SK-N-SH (cell line): ENCODE measurements at regions not wholly inside any gene's neighbourhood (a gene's known extent, or its start where the extent isn't known, plus 50 kb on each side); places are given as distances from the start of the nearest gene placed in this dataset.

Experiments
- CTCF ChIA-PET: fragments of 300-600, 350-600 bp; formaldehyde crosslinking; extraction: SDS; loops from one replicate; lab custom pipeline; 2021; lab: Yijun Ruan, JAX
- POLR2A ChIA-PET: fragments of 350-600 bp; sonication (Branson Sonifier 250); formaldehyde crosslinking; extraction: SDS; loops from one replicate; lab custom pipeline; 2020; ENCODE audit warnings: antibody characterized with exemption, inconsistent platforms; lab: Yijun Ruan, JAX
- DNase-seq: peaks from one replicate; pipeline ENCODE4 v3.0.0; 2012
- H2AFZ ChIP-seq: fragments of 200-600 bp; sonication (generic); 2 replicates; pipeline ENCODE4 v1.8.1; 2016; ENCODE audit warnings: antibody characterized with exemption, mild to moderate bottlenecking, low read depth
- H3F3A ChIP-seq: fragments of 200-600 bp; sonication (generic); replicated peaks from 2 replicates; pipeline ENCODE3; 2016; ENCODE audit warnings: antibody characterized with exemption, mild to moderate bottlenecking; ENCODE audit not compliant: insufficient read depth
- H3K27ac ChIP-seq, 2 experiments: fragments of 200-500 bp in 1 of 2; fragments of 200-600 bp in 1 of 2; sonication (Bioruptor generic) in 1 of 2; sonication (generic), shearing (Covaris generic) in 1 of 2; 2 replicates each; pipeline versions ENCODE4 v1.5.1 to v1.6.1; 2014 to 2016; ENCODE audit warnings: low read depth in 2 of 2, inconsistent platforms in 1 of 2, low read length in 1 of 2, mild to moderate bottlenecking in 1 of 2, mixed read lengths in 1 of 2
- H3K27me3 ChIP-seq: fragments of 200-600 bp; sonication (generic), shearing (Covaris generic); 2 replicates; pipeline ENCODE4 v1.6.1; 2016; ENCODE audit warnings: mixed run types; ENCODE audit not compliant: insufficient read depth
- H3K36me3 ChIP-seq, 2 experiments: fragments of 200-500 bp in 1 of 2; fragments of 200-600 bp in 1 of 2; sonication (Bioruptor generic) in 1 of 2; sonication (generic) in 1 of 2; replicated peaks in 1 of 2; 2 replicates each; pipeline versions ENCODE3 to v1.5.1; 2014 to 2016; ENCODE audit warnings: low read length in 1 of 2, mild to moderate bottlenecking in 1 of 2; ENCODE audit not compliant: insufficient read depth in 2 of 2, control insufficient read depth in 1 of 2
- H3K4me1 ChIP-seq, 2 experiments: fragments of 200-500 bp in 1 of 2; fragments of 200-600 bp in 1 of 2; sonication (Bioruptor generic) in 1 of 2; sonication (generic), shearing (Covaris generic) in 1 of 2; 2 replicates each; pipeline versions ENCODE4 v1.5.1 to v1.6.1; 2014 to 2016; ENCODE audit warnings: low read depth in 1 of 2, low read length in 1 of 2, mixed run types in 1 of 2; ENCODE audit not compliant: insufficient read depth in 2 of 2, control insufficient read depth in 1 of 2
- H3K4me2 ChIP-seq: fragments of 200-600 bp; sonication (generic), shearing (Covaris generic); 2 replicates; pipeline ENCODE4 v1.6.1; 2017; ENCODE audit warnings: mixed run types
- H3K4me3 ChIP-seq, 2 experiments: fragments of 200-500 bp in 1 of 2; fragments of 200-600 bp in 1 of 2; sonication (Bioruptor generic) in 1 of 2; sonication (generic), shearing (Covaris generic) in 1 of 2; 2 replicates each; pipeline versions ENCODE4 v1.5.1 to v1.8.1; 2014 to 2016; ENCODE audit warnings: low read depth in 2 of 2, inconsistent platforms in 1 of 2, low read length in 1 of 2, mild to moderate bottlenecking in 1 of 2, mixed read lengths in 1 of 2, moderate library complexity in 1 of 2
- H3K79me2 ChIP-seq: fragments of 200-600 bp; sonication (generic); 2 replicates; pipeline ENCODE4 v1.8.1; 2017; ENCODE audit warnings: mild to moderate bottlenecking; ENCODE audit not compliant: insufficient read depth
- H3K9ac ChIP-seq: fragments of 200-600 bp; sonication (generic); 2 replicates; pipeline ENCODE4 v1.6.1; 2017; ENCODE audit warnings: mixed run types
- H3K9me2 ChIP-seq: fragments of 200-600 bp; sonication (generic); 2 replicates; pipeline ENCODE4 v1.6.1; 2017; ENCODE audit warnings: mixed run types
- H3K9me3 ChIP-seq: fragments of 200-600 bp; sonication (generic); 2 replicates; pipeline ENCODE4 v1.6.1; 2017; ENCODE audit warnings: mixed run types, mild to moderate bottlenecking, moderate library complexity
- H4K20me1 ChIP-seq: fragments of 200-600 bp; sonication (generic); 2 replicates; pipeline ENCODE4 v1.6.1; 2017; ENCODE audit warnings: mild to moderate bottlenecking, mixed run types; ENCODE audit not compliant: insufficient read depth
- ELF1 ChIP-seq: IDR thresholded peaks from 2 replicates; pipeline ENCODE4 v1.4.0; 2012
- EP300 ChIP-seq, 2 experiments: IDR thresholded peaks; 2 replicates each; pipeline versions ENCODE4 v1.4.0 to v1.6.1; 2012; ENCODE audit warnings: borderline replicate concordance in 1 of 2, low read depth in 1 of 2, low read length in 1 of 2
- FOSL2 ChIP-seq: IDR thresholded peaks from 2 replicates; pipeline ENCODE4 v1.4.0; 2012; ENCODE audit warnings: low read depth, mild to moderate bottlenecking, moderate library complexity, borderline replicate concordance
- FOXJ3 ChIP-seq: sonication (generic); formaldehyde crosslinking; IDR thresholded peaks from 2 replicates; pipeline ENCODE4 v1.5.1; 2020; ENCODE audit warnings: mild to moderate bottlenecking, missing genetic modification reagents
- GABPA ChIP-seq: IDR thresholded peaks from 2 replicates; pipeline ENCODE4 v1.4.0; 2012; ENCODE audit warnings: low read depth, mild to moderate bottlenecking
- JUND ChIP-seq: IDR thresholded peaks from 2 replicates; pipeline ENCODE4 v1.4.0; 2012
- MAX ChIP-seq: IDR thresholded peaks from 2 replicates; pipeline ENCODE4 v1.4.0; 2012; ENCODE audit warnings: low read depth
- MEF2A ChIP-seq: IDR thresholded peaks from 2 replicates; pipeline ENCODE4 v1.4.0; 2012; ENCODE audit warnings: low read depth, borderline replicate concordance
- NRF1 ChIP-seq: IDR thresholded peaks from 2 replicates; pipeline ENCODE4 v1.6.1; 2012; ENCODE audit warnings: low read depth, mild to moderate bottlenecking, low read length
- RCOR1 ChIP-seq: fragments of 150-350 bp; IDR thresholded peaks from 2 replicates; pipeline ENCODE4 v1.6.1; 2017; ENCODE audit warnings: antibody characterized with exemption, low read length
- SMC3 ChIP-seq: IDR thresholded peaks from 2 replicates; pipeline ENCODE4 v1.6.1; 2012; ENCODE audit warnings: low read depth, low read length, improper control_type of control experiment
- TAF1 ChIP-seq: IDR thresholded peaks from 2 replicates; pipeline ENCODE4 v1.6.1; 2012; ENCODE audit warnings: low read depth, mild to moderate bottlenecking, low read length, moderate library complexity, borderline replicate concordance
- TCF12 ChIP-seq: IDR thresholded peaks from 2 replicates; pipeline ENCODE4 v1.4.0; 2012
- TEAD4 ChIP-seq: IDR thresholded peaks from 2 replicates; pipeline ENCODE4 v1.4.0; 2012; ENCODE audit warnings: mild to moderate bottlenecking, borderline replicate concordance; ENCODE audit not compliant: insufficient read depth
- USF2 ChIP-seq: fragments of 150-350 bp; IDR thresholded peaks from 2 replicates; pipeline ENCODE4 v1.6.1; 2017; ENCODE audit warnings: antibody characterized with exemption, low read length, low read depth, borderline replicate concordance
- ZBTB33 ChIP-seq: IDR thresholded peaks from 2 replicates; pipeline ENCODE4 v1.4.0; 2012; ENCODE audit warnings: low read depth, borderline replicate concordance
- WGBS: methylation state at CpG from one replicate; pipeline ENCODE4 v1.1.6; 2017; ENCODE audit warnings: low lambda C conversion rate; 5-methylcytosine and 5-hydroxymethylcytosine counted together
- TF ChIP-seq, protein P1 (sequence below): fragments of 150-350 bp; IDR thresholded peaks from 2 replicates; pipeline ENCODE4 v1.6.1; 2016; ENCODE audit warnings: mild to moderate bottlenecking, low read depth, low read length
- TF ChIP-seq, protein P2 (sequence below): IDR thresholded peaks from 2 replicates; pipeline ENCODE4 v1.4.0; 2012; ENCODE audit warnings: low read depth, borderline replicate concordance
- TF ChIP-seq, protein P3 (sequence below): IDR thresholded peaks from 2 replicates; pipeline ENCODE4; 2012

GRCh38 chr15:98433346-98433745 lies 215.0 kb upstream of the IGF1R start:
- Histone ChIP-seq H3F3A (no peaks in the 10 kb centered on the region), H3K4me3 (no peak overlapping the region), H3K27ac (no peak overlapping the region), H2AFZ (no peak overlapping the region), H3K9me3 (no peaks in the 10 kb centered on the region), H4K20me1 (no peaks in the 10 kb centered on the region), H3K27me3 (peaks cover 28% of the 10 kb centered on the region), H3K36me3 (no peaks in the 10 kb centered on the region), H3K9ac (no peak overlapping the region), H3K79me2 (no peaks in the 10 kb centered on the region), H3K4me1 (peaks cover 0 to 2% of the 10 kb centered on the region in 2 experiments; a peak in 1 of 4 replicates), H3K4me2 (0 out of 2 replicates have a peak overlapping the region, but pooled peaks have one; percentile 41), H3K9me2 (no peaks in the 10 kb centered on the region)
- 5% methylated on average over 6 of the region's 6 CpGs for WGBS
- no peak for DNase-seq
- ChIA-PET CTCF (interaction anchor here (1.0 to 2.6 kb wide), 4 partner anchors 10 to 643 kb away, joined by 3 to 10 read pairs (median 6); no protein-coding TSS in a partner anchor), POLR2A (no interaction called here)
- TF ChIP-seq, protein P1, sequence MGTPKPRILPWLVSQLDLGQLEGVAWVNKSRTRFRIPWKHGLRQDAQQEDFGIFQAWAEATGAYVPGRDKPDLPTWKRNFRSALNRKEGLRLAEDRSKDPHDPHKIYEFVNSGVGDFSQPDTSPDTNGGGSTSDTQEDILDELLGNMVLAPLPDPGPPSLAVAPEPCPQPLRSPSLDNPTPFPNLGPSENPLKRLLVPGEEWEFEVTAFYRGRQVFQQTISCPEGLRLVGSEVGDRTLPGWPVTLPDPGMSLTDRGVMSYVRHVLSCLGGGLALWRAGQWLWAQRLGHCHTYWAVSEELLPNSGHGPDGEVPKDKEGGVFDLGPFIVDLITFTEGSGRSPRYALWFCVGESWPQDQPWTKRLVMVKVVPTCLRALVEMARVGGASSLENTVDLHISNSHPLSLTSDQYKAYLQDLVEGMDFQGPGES: no peak
- TF ChIP-seq, protein P2, sequence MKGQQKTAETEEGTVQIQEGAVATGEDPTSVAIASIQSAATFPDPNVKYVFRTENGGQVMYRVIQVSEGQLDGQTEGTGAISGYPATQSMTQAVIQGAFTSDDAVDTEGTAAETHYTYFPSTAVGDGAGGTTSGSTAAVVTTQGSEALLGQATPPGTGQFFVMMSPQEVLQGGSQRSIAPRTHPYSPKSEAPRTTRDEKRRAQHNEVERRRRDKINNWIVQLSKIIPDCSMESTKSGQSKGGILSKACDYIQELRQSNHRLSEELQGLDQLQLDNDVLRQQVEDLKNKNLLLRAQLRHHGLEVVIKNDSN: no peak
- TF ChIP-seq, protein P3, sequence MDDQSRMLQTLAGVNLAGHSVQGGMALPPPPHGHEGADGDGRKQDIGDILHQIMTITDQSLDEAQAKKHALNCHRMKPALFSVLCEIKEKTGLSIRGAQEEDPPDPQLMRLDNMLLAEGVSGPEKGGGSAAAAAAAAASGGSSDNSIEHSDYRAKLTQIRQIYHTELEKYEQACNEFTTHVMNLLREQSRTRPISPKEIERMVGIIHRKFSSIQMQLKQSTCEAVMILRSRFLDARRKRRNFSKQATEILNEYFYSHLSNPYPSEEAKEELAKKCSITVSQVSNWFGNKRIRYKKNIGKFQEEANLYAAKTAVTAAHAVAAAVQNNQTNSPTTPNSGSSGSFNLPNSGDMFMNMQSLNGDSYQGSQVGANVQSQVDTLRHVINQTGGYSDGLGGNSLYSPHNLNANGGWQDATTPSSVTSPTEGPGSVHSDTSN: no peak
- TF ChIP-seq MEF2A (no peak), JUND (no peak), TEAD4 (no peak), USF2 (no peak), EP300 (IDR thresholded peaks at IDR 0.05; ENCODE audit: borderline replicate concordance in 1 of 2, low read depth in 1 of 2, low read length in 1 of 2) (no peak), TAF1 (no peak), TCF12 (no peak)

- DNase-seq: no peak
- no peaks in the 10 kb centered on the region for H3F3A ChIP-seq
- no peaks in the 10 kb centered on the region for H3K9me2 ChIP-seq
- H3K27ac ChIP-seq: no peak overlapping the region
- no peak overlapping the region for H2AFZ ChIP-seq
- H3K4me2 ChIP-seq: 0 out of 2 replicates have a peak overlapping the region, but pooled peaks have one; percentile 41
- ChIA-PET CTCF (interaction anchor here (1.0 to 2.6 kb wide), 3 partner anchors 13 to 643 kb away, joined by 3 to 8 read pairs (median 3); no protein-coding TSS in a partner anchor), POLR2A (no interaction called here)
- no peak overlapping the region for H3K4me3 ChIP-seq
- WGBS: 24% methylated on average over 9 of the region's 10 CpGs
- H3K36me3 ChIP-seq: no peaks in the 10 kb centered on the region
- peaks cover 28% of the 10 kb centered on the region for H3K27me3 ChIP-seq
- no peaks in the 10 kb centered on the region for H3K9me3 ChIP-seq
- no peaks in the 10 kb centered on the region for H3K79me2 ChIP-seq
- no peaks in the 10 kb centered on the region for H3K4me1 ChIP-seq
- H3K9ac ChIP-seq: no peak overlapping the region
- no peaks in the 10 kb centered on the region for H4K20me1 ChIP-seq
- no peak for TF ChIP-seq RCOR1
- TF ChIP-seq ZBTB33: no peak
- TF ChIP-seq GABPA: no peak
- TF ChIP-seq JUND: no peak
- no peak for TF ChIP-seq ELF1
- TF ChIP-seq SMC3: no peak
- TF ChIP-seq NRF1: no peak
- no peak for TF ChIP-seq MAX
- TF ChIP-seq, protein P3: no peak
- no peak for TF ChIP-seq FOXJ3 (CRISPR knock-in tag)
- no peak for TF ChIP-seq FOSL2
- no peak for TF ChIP-seq TCF12
Observed at GRCh38 chr15:98433856-98434255, 214.5 kb upstream of the IGF1R start.
